H1 (cell line): ENCODE measurements at regions not wholly inside any gene's neighbourhood (a gene's known extent, or its start where the extent isn't known, plus 50 kb on each side); places are given as distances from the start of the nearest gene placed in this dataset.

Source experiments
- CTCF ChIA-PET: fragments of 300-600 bp; sonication (Branson Sonifier 250); formaldehyde crosslinking; loops from one replicate; lab custom pipeline; 2021; ENCODE audit not compliant: partially characterized antibody; lab: Charles Lee
- POLR2A ChIA-PET: fragments of 300-600 bp; sonication (Branson Sonifier 250); formaldehyde crosslinking; loops from one replicate; lab custom pipeline; 2021; ENCODE audit warnings: inconsistent platforms; ENCODE audit not compliant: partially characterized antibody; lab: Charles Lee
- DNase-seq, 2 experiments: peaks; one replicate each; pipeline versions ENCODE4 v3.0.0 to v3.0.0-alpha.2; 2010 to 2022; ENCODE audit warnings: low spot score in 2 of 2, low read depth in 1 of 2, mixed read lengths in 1 of 2
- FAIRE-seq: peaks from 2 replicates; lab custom pipeline; 2011; peaks lifted over from hg19 to GRCh38; lab: Jason Lieb, UNC
- H2AFZ ChIP-seq: 2 replicates; pipeline ENCODE4 v1.8.1; 2012; ENCODE audit warnings: low read length, inconsistent platforms
- H2AK5ac ChIP-seq: 2 replicates; pipeline ENCODE4 v1.6.1; 2013; ENCODE audit warnings: low read depth, low read length
- H2BK120ac ChIP-seq: replicated peaks from 2 replicates; pipeline ENCODE3; 2013; ENCODE audit warnings: low read depth, low read length, inconsistent platforms
- H2BK12ac ChIP-seq: 2 replicates; pipeline ENCODE4 v1.6.1; 2013; ENCODE audit warnings: low read depth, low read length
- H2BK15ac ChIP-seq: 2 replicates; pipeline ENCODE4 v1.6.1; 2013; ENCODE audit warnings: low read length
- H2BK20ac ChIP-seq: 2 replicates; pipeline ENCODE4 v1.6.1; 2013; ENCODE audit warnings: low read length
- H2BK5ac ChIP-seq: 2 replicates; pipeline ENCODE4 v1.6.1; 2013; ENCODE audit warnings: low read depth, low read length
- H3K14ac ChIP-seq: 2 replicates; pipeline ENCODE4 v1.6.1; 2013; ENCODE audit warnings: inconsistent platforms; ENCODE audit not compliant: insufficient read length
- H3K18ac ChIP-seq: 2 replicates; pipeline ENCODE4 v1.6.1; 2013; ENCODE audit warnings: low read length; ENCODE audit errors: extremely low read depth
- H3K23ac ChIP-seq: 2 replicates; pipeline ENCODE4 v1.6.1; 2013; ENCODE audit warnings: inconsistent platforms; ENCODE audit not compliant: insufficient read length
- H3K23me2 ChIP-seq: 2 replicates; pipeline ENCODE4 v1.6.1; 2013; ENCODE audit warnings: low read depth, low read length
- H3K27ac ChIP-seq: 2 replicates; pipeline ENCODE4 v1.6.1; 2011; ENCODE audit warnings: low read depth, low read length, inconsistent platforms
- H3K27me3 ChIP-seq, 4 experiments: replicated peaks in 1 of 4; 1 replicate in 1 of 4; 2 replicates in 3 of 4; pipeline versions ENCODE4 v1.6.1 to v1.8.1; 2011 to 2013; ENCODE audit warnings: low read length in 3 of 4, mild to moderate bottlenecking in 3 of 4, inconsistent platforms in 2 of 4, mixed read lengths in 2 of 4, moderate library complexity in 1 of 4; ENCODE audit not compliant: control insufficient read depth in 3 of 4, insufficient read depth in 3 of 4; ENCODE audit errors: extremely low read depth in 1 of 4
- H3K36me3 ChIP-seq, 4 experiments: 2 replicates each; pipeline versions ENCODE4 v1.6.1 to v1.8.1; 2011 to 2013; ENCODE audit warnings: mild to moderate bottlenecking in 4 of 4, low read length in 3 of 4, moderate library complexity in 2 of 4, control low read depth in 1 of 4, inconsistent platforms in 1 of 4; ENCODE audit not compliant: insufficient read depth in 4 of 4, control insufficient read depth in 2 of 4
- H3K4ac ChIP-seq: replicated peaks from 2 replicates; pipeline ENCODE3; 2013; ENCODE audit warnings: low read length, low read depth, mixed read lengths, inconsistent platforms; ENCODE audit not compliant: insufficient read length
- H3K4me1 ChIP-seq, 4 experiments: replicated peaks in 1 of 4; 1 replicate in 1 of 4; 2 replicates in 3 of 4; pipeline versions ENCODE4 v1.6.1 to v1.8.1; 2011 to 2013; ENCODE audit warnings: low read length in 3 of 4, inconsistent platforms in 2 of 4, mixed read lengths in 1 of 4; ENCODE audit not compliant: insufficient read depth in 4 of 4, control insufficient read depth in 3 of 4
- H3K4me2 ChIP-seq, 2 experiments: 2 replicates each; pipeline versions ENCODE4 v1.6.1 to v1.8.1; 2011 to 2013; ENCODE audit warnings: low read depth in 2 of 2, low read length in 2 of 2, control low read depth in 1 of 2, inconsistent platforms in 1 of 2, mild to moderate bottlenecking in 1 of 2; ENCODE audit not compliant: insufficient read depth in 1 of 2
- H3K4me3 ChIP-seq, 4 experiments: fragments of 200-600, 300-600 bp in 1 of 4; sonication (generic), shearing (Covaris generic), sonication (Bioruptor Twin) in 1 of 4; 2 replicates each; pipeline versions ENCODE4 v1.5.1 to v1.8.1; 2011 to 2016; ENCODE audit warnings: low read length in 4 of 4, low read depth in 3 of 4, control low read depth in 2 of 4, inconsistent platforms in 2 of 4, mild to moderate bottlenecking in 2 of 4, mixed read lengths in 1 of 4, moderate library complexity in 1 of 4; ENCODE audit not compliant: insufficient read depth in 2 of 4; ENCODE audit errors: extremely low read depth in 1 of 4
- H3K56ac ChIP-seq: replicated peaks from 2 replicates; pipeline ENCODE3; 2013; ENCODE audit warnings: low read depth, mild to moderate bottlenecking, mixed read lengths, low read length, inconsistent platforms; ENCODE audit not compliant: insufficient read length
- H3K79me1 ChIP-seq: 2 replicates; pipeline ENCODE4 v1.6.1; 2013; ENCODE audit warnings: low read depth, low read length, control low read depth
- H3K79me2 ChIP-seq, 2 experiments: 2 replicates each; pipeline versions ENCODE4 v1.6.1 to v1.8.1; 2012 to 2013; ENCODE audit warnings: low read length in 2 of 2, mild to moderate bottlenecking in 2 of 2, inconsistent platforms in 1 of 2; ENCODE audit not compliant: insufficient read depth in 2 of 2, control insufficient read depth in 1 of 2
- H3K9ac ChIP-seq, 4 experiments: replicated peaks in 1 of 4; 1 replicate in 1 of 4; 2 replicates in 3 of 4; pipeline versions ENCODE4 v1.6.1 to v1.8.1; 2011 to 2013; ENCODE audit warnings: low read depth in 3 of 4, low read length in 3 of 4, control low read depth in 2 of 4, mild to moderate bottlenecking in 2 of 4, moderate library complexity in 2 of 4, inconsistent platforms in 1 of 4; ENCODE audit errors: extremely low read depth in 1 of 4
- H3K9me3 ChIP-seq, 2 experiments: 2 replicates each; pipeline versions ENCODE4 v1.6.1 to v1.8.1; 2012 to 2013; ENCODE audit warnings: mild to moderate bottlenecking in 2 of 2, moderate library complexity in 2 of 2, control low read depth in 1 of 2, inconsistent platforms in 1 of 2, low read depth in 1 of 2, low read length in 1 of 2, mixed read lengths in 1 of 2; ENCODE audit not compliant: insufficient read depth in 2 of 2
- H4K20me1 ChIP-seq, 2 experiments: replicated peaks in 1 of 2; 2 replicates each; pipeline versions ENCODE3 to v1.8.1; 2011 to 2013; ENCODE audit warnings: inconsistent platforms in 2 of 2, low read length in 2 of 2, mild to moderate bottlenecking in 1 of 2; ENCODE audit not compliant: insufficient read depth in 2 of 2, control insufficient read depth in 1 of 2
- H4K5ac ChIP-seq: 2 replicates; pipeline ENCODE4 v1.6.1; 2013; ENCODE audit warnings: low read length, low read depth, mixed read lengths, inconsistent platforms; ENCODE audit not compliant: insufficient read length
- H4K8ac ChIP-seq: 2 replicates; pipeline ENCODE4 v1.8.0; 2013; ENCODE audit warnings: mild to moderate bottlenecking, moderate library complexity, low read length, inconsistent platforms; ENCODE audit not compliant: insufficient read depth; ENCODE audit errors: extremely low read depth
- H4K91ac ChIP-seq: replicated peaks from 2 replicates; pipeline ENCODE3; 2013; ENCODE audit warnings: low read length, mixed read lengths, inconsistent platforms; ENCODE audit not compliant: insufficient read length
- ASH2L ChIP-seq: fragments of 200-600, 300-600 bp; sonication (generic); IDR thresholded peaks from one replicate; pipeline ENCODE4 v1.7.1; 2017; ENCODE audit warnings: low read length
- BACH1 ChIP-seq: IDR thresholded peaks from 2 replicates; pipeline ENCODE4 v1.6.1; 2012; ENCODE audit warnings: low read length, improper control_type of control experiment
- CTCF ChIP-seq, 3 experiments: IDR thresholded peaks; 1 replicate in 2 of 3; 2 replicates in 1 of 3; pipeline versions ENCODE4 v1.5.1 to v1.6.1; 2011; ENCODE audit warnings: low read length in 3 of 3, mild to moderate bottlenecking in 3 of 3, inconsistent platforms in 2 of 3, low read depth in 1 of 3, moderate library complexity in 1 of 3; ENCODE audit not compliant: insufficient read depth in 1 of 3; ENCODE audit errors: control extremely low read depth in 1 of 3
- HDAC2 ChIP-seq, 2 experiments: fragments of 300-600 bp in 1 of 2; sonication (generic) in 1 of 2; IDR thresholded peaks; 2 replicates each; pipeline ENCODE4 v1.6.1; 2011 to 2012; ENCODE audit warnings: low read depth in 2 of 2, low read length in 2 of 2, mild to moderate bottlenecking in 2 of 2, moderate library complexity in 2 of 2, borderline replicate concordance in 1 of 2, inconsistent platforms in 1 of 2
- HDAC6 ChIP-seq: IDR thresholded peaks from one replicate; pipeline ENCODE4 v1.7.1; 2012; ENCODE audit warnings: low read depth, mild to moderate bottlenecking, inconsistent platforms, low read length, moderate library complexity
- POU5F1 ChIP-seq: IDR thresholded peaks from 2 replicates; pipeline ENCODE4 v1.6.1; 2011; ENCODE audit warnings: low read depth, mild to moderate bottlenecking, low read length, moderate library complexity
- SIX5 ChIP-seq: IDR thresholded peaks from 2 replicates; pipeline ENCODE4 v1.6.1; 2011; ENCODE audit warnings: mild to moderate bottlenecking, low read depth, low read length
- SP1 ChIP-seq: IDR thresholded peaks from 2 replicates; pipeline ENCODE4 v1.6.1; 2011; ENCODE audit warnings: low read depth, low read length
- SP2 ChIP-seq: IDR thresholded peaks from 2 replicates; pipeline ENCODE4 v1.6.1; 2012; ENCODE audit warnings: mild to moderate bottlenecking, low read length, inconsistent platforms
- SP4 ChIP-seq: IDR thresholded peaks from 2 replicates; pipeline ENCODE4 v1.6.1; 2012; ENCODE audit warnings: low read length, inconsistent platforms
- TEAD4 ChIP-seq: IDR thresholded peaks from 2 replicates; pipeline ENCODE4 v1.6.1; 2012; ENCODE audit warnings: low read depth, low read length, inconsistent platforms, mixed read lengths
- ZNF274 ChIP-seq: IDR thresholded peaks from 2 replicates; pipeline ENCODE4 v1.7.0; 2012; ENCODE audit warnings: low read length, borderline replicate concordance; ENCODE audit errors: extremely low read depth
- WGBS, 2 experiments: shearing (Covaris generic) in 1 of 2; methylation state at CpG; one replicate each; pipeline versions ENCODE4 v1.1.6 to v1.1.7; 2013 to 2015; ENCODE audit warnings: low lambda C conversion rate in 2 of 2, mixed read lengths in 2 of 2, inconsistent platforms in 1 of 2, low coverage in 1 of 2, missing lambda C conversion rate in 1 of 2; ENCODE audit not compliant: insufficient replicate concordance in 2 of 2, insufficient coverage in 1 of 2, insufficient read length in 1 of 2; ENCODE audit errors: extremely low coverage in 1 of 2, missing lambda C conversion rate in 1 of 2; 5-methylcytosine and 5-hydroxymethylcytosine counted together

- no peak for FAIRE-seq
- Histone ChIP-seq H3K79me2 (no peaks in the 10 kb centered on the region), H3K79me1 (no peaks in the 10 kb centered on the region), H4K8ac (no peak overlapping the region), H3K14ac (no peak overlapping the region), H3K4ac (no peak overlapping the region), H2BK120ac (no peak overlapping the region), H4K5ac (no peak overlapping the region), H2BK5ac (no peak overlapping the region), H2BK20ac (no peak overlapping the region), H4K91ac (no peak overlapping the region), H2BK12ac (no peak overlapping the region), H3K27me3 (no peaks in the 10 kb centered on the region), H3K4me1 (no peaks in the 10 kb centered on the region), H3K4me2 (no peak overlapping the region), H3K23me2 (no peaks in the 10 kb centered on the region), H2AFZ (no peak overlapping the region), H3K27ac (no peak overlapping the region)
- CTCF ChIA-PET, result no interaction called here
- TF ChIP-seq ZNF274 (no peak), CTCF (IDR thresholded peaks at IDR 0.05; ENCODE audit: control extremely low read depth in 1 of 3, insufficient read depth in 1 of 3, low read depth in 1 of 3, low read length in 3 of 3) (no peak), SP4 (no peak), POU5F1 (no peak), SP2 (no peak), HDAC6 (no peak), BACH1 (no peak), ASH2L (no peak), SIX5 (no peak), TEAD4 (no peak), HDAC2 (IDR thresholded peaks at IDR 0.05; ENCODE audit: borderline replicate concordance in 1 of 2, low read depth in 2 of 2, low read length in 2 of 2) (no peak), SP1 (no peak)
- TF ChIP-seq, all 59 proteins: peak for 0
- POLR2A ChIA-PET, result no interaction called here
- Histone ChIP-seq H2BK15ac (no peak overlapping the region), H4K20me1 (no peaks in the 10 kb centered on the region), H3K9me3 (no peaks in the 10 kb centered on the region), H3K9ac (no peak overlapping the region), H3K36me3 (no peaks in the 10 kb centered on the region), H3K23ac (no peak overlapping the region), H3K4me3 (no peak overlapping the region), H2AK5ac (no peak overlapping the region), H3K56ac (no peak overlapping the region), H3K18ac (no peak overlapping the region)
- 100% methylated on average over 1 of the region's 1 CpG; no CpG with 5 or more reads in 1 of the 2 experiments for WGBS, 2 experiments
- no peak for DNase-seq
These were observed 644.4 kb downstream of the CBLN4 start for GRCh38 chr20:55360895-55361294.
